PC-9 (cell line): ENCODE measurements at regions not wholly inside any gene's neighbourhood (a gene's known extent, or its start where the extent isn't known, plus 50 kb on each side); places are given as distances from the start of the nearest gene placed in this dataset.

Source experiments
- BruUV-seq: library from RNA; stranded (reverse); fragments of 400-500 nt; replicated peaks from 2 replicates; lab custom pipeline; 2021; lab: Mats Ljungman, UMichigan
- CTCF ChIA-PET: fragments of 300-600 bp; sonication (Branson Sonifier 250); formaldehyde crosslinking; loops from one replicate; lab custom pipeline; 2022; ENCODE audit warnings: antibody characterized with exemption; lab: Charles Lee
- POLR2A ChIA-PET: fragments of 300-600 bp; sonication (Branson Sonifier 250); formaldehyde crosslinking; loops from one replicate; lab custom pipeline; 2022; ENCODE audit warnings: antibody characterized with exemption; ENCODE audit not compliant: unreplicated experiment; lab: Charles Lee
- DNase-seq, 2 experiments: peaks; one replicate each; pipeline versions ENCODE4 v3.0.0 to v3.0.0-alpha.2; 2015 to 2022; ENCODE audit warnings: mixed read lengths in 1 of 2
- H2AFZ ChIP-seq: fragments of 200-600 bp; sonication (generic); 2 replicates; pipeline ENCODE4 v1.8.1; 2017; ENCODE audit warnings: antibody characterized with exemption
- H3F3A ChIP-seq: fragments of 200-600 bp; sonication (generic); 2 replicates; pipeline ENCODE4 v1.8.1; 2017; ENCODE audit warnings: antibody characterized with exemption, mild to moderate bottlenecking, low read depth; ENCODE audit not compliant: insufficient read depth
- H3K27ac ChIP-seq: fragments of 200-600 bp; sonication (generic); 2 replicates; pipeline ENCODE4 v1.6.1; 2016; ENCODE audit warnings: mixed run types
- H3K27me3 ChIP-seq: fragments of 200-600 bp; sonication (generic); 2 replicates; pipeline ENCODE4 v1.6.1; 2016; ENCODE audit warnings: low read depth, mixed run types; ENCODE audit not compliant: insufficient read depth
- H3K36me3 ChIP-seq: fragments of 200-600 bp; sonication (generic); 2 replicates; pipeline ENCODE4 v1.6.1; 2016; ENCODE audit warnings: low read depth, mixed run types
- H3K4me1 ChIP-seq: fragments of 200-600 bp; sonication (generic); replicated peaks from 2 replicates; pipeline ENCODE4 v1.6.1; 2016; ENCODE audit warnings: mixed run types; ENCODE audit not compliant: insufficient read depth
- H3K4me2 ChIP-seq: fragments of 200-600 bp; sonication (generic); 2 replicates; pipeline ENCODE4 v1.6.1; 2017; ENCODE audit warnings: mixed run types
- H3K4me3 ChIP-seq: fragments of 200-600 bp; sonication (generic); 2 replicates; pipeline ENCODE4 v1.6.1; 2016; ENCODE audit warnings: mixed run types
- H3K79me2 ChIP-seq: fragments of 200-600 bp; sonication (generic); 2 replicates; pipeline ENCODE4 v1.6.1; 2017; ENCODE audit warnings: low read depth, mixed run types
- H3K9me2 ChIP-seq: fragments of 200-600 bp; sonication (generic); 2 replicates; pipeline ENCODE4 v1.8.1; 2017; ENCODE audit warnings: mild to moderate bottlenecking; ENCODE audit not compliant: insufficient read depth
- H3K9me3 ChIP-seq: fragments of 200-600 bp; sonication (generic); 2 replicates; pipeline ENCODE4 v1.8.1; 2016; ENCODE audit warnings: low read depth; ENCODE audit not compliant: insufficient read depth
- H4K20me1 ChIP-seq: fragments of 200-600 bp; sonication (generic); 2 replicates; pipeline ENCODE4 v1.8.1; 2017; ENCODE audit not compliant: insufficient read depth
- EZH2 ChIP-seq: fragments of 200-600 bp; sonication (generic); IDR thresholded peaks from 2 replicates; pipeline ENCODE4 v1.8.0; 2017; ENCODE audit warnings: antibody characterized with exemption, low read depth
- intact Hi-C: fragments of 100-400 bp; cut with micrococcal nuclease; formaldehyde crosslinking; loops from one replicate; pipeline ENCODE4 v1.10.0; 2022; ENCODE audit not compliant: unreplicated experiment
- TF ChIP-seq, protein P1 (sequence below): fragments of 200-600 bp; sonication (generic); conservative IDR thresholded peaks from 2 replicates; pipeline ENCODE4 v1.6.1; 2017; ENCODE audit warnings: mixed run types, antibody characterized with exemption, mild to moderate bottlenecking, moderate library complexity

- H3K79me2 ChIP-seq: no peaks in the 10 kb centered on the region
- no peaks in the 10 kb centered on the region for H3F3A ChIP-seq
- no peak overlapping the region for H3K4me3 ChIP-seq
- intact Hi-C loops: no loop called here
- no peak overlapping the region for H3K4me2 ChIP-seq
- POLR2A ChIA-PET: no interaction called here
- H2AFZ ChIP-seq: no peak overlapping the region
- H3K9me3 ChIP-seq: no peaks in the 10 kb centered on the region
- H3K36me3 ChIP-seq: no peaks in the 10 kb centered on the region
- BruUV-seq: no TSS peak
- H3K27me3 ChIP-seq: 0 out of 2 replicates have a peak, but pooled peaks cover 3% of the 10 kb centered on the region
- no peaks in the 10 kb centered on the region for H3K4me1 ChIP-seq
- CTCF ChIA-PET: no interaction called here
- H3K9me2 ChIP-seq: no peaks in the 10 kb centered on the region
- no peak overlapping the region for H3K27ac ChIP-seq
- no peak for TF ChIP-seq EZH2
- TF ChIP-seq, protein P1, sequence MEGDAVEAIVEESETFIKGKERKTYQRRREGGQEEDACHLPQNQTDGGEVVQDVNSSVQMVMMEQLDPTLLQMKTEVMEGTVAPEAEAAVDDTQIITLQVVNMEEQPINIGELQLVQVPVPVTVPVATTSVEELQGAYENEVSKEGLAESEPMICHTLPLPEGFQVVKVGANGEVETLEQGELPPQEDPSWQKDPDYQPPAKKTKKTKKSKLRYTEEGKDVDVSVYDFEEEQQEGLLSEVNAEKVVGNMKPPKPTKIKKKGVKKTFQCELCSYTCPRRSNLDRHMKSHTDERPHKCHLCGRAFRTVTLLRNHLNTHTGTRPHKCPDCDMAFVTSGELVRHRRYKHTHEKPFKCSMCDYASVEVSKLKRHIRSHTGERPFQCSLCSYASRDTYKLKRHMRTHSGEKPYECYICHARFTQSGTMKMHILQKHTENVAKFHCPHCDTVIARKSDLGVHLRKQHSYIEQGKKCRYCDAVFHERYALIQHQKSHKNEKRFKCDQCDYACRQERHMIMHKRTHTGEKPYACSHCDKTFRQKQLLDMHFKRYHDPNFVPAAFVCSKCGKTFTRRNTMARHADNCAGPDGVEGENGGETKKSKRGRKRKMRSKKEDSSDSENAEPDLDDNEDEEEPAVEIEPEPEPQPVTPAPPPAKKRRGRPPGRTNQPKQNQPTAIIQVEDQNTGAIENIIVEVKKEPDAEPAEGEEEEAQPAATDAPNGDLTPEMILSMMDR: no peak
- H4K20me1 ChIP-seq: no peaks in the 10 kb centered on the region
- DNase-seq: no peak
Observed at GRCh38 chr21:38112219-38112789, 144.5 kb upstream of the KCNJ15 start.

DNA sequence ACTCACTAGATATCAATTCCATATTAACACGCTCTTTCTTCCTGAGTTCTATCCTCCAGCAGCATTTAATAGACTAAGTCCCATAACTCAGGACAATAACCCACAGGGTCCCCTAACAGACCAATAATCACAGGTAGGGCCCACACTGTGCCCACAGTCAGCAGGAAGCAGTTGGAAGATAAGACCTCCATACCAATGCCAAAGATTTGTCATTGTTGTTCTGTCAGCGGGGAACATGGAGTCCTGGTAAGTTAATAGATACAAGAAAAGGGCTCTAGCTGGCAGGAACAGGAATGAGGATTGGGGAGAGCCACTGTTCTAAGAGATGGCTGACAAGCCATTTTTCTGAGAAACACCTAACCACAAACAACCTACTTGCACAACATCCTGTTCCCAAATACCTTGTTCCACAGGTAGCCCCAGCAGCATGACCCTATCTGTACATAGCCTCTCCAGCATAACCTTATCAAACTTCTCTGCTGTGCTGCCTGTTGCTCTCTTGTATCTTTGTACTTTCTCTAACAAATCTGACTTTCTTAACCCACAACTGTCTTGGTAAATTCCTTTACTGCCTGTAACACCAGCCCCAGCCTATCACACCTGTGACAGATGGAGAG is 142.0 kb upstream of the KCNJ15 start:
- Histone ChIP-seq H3K36me3 (no peaks in the 10 kb centered on the region), H3K9me3 (no peaks in the 10 kb centered on the region), H3K27ac (no peak overlapping the region), H2AFZ (no peak overlapping the region), H3F3A (no peaks in the 10 kb centered on the region), H3K4me3 (no peak overlapping the region), H3K9me2 (no peaks in the 10 kb centered on the region), H3K27me3 (peaks cover 7% of the 10 kb centered on the region; the same call in 1 of the 2 replicates), H3K4me2 (no peak overlapping the region), H3K79me2 (no peaks in the 10 kb centered on the region), H3K4me1 (no peaks in the 10 kb centered on the region), H4K20me1 (no peaks in the 10 kb centered on the region)
- TF ChIP-seq EZH2: no peak
- TF ChIP-seq, protein P1: no peak
- CTCF ChIA-PET: no interaction called here
- intact Hi-C loops: no loop called here
- DNase-seq: no peak
- POLR2A ChIA-PET: no interaction called here
- no TSS peak for BruUV-seq

GRCh38 chr21:38115870-38116269 is 140.9 kb upstream of the KCNJ15 start:
- H3K27me3 ChIP-seq: peaks cover 11% of the 10 kb centered on the region; the same call in 1 of the 2 replicates
- H3K9me3 ChIP-seq: no peaks in the 10 kb centered on the region
- H3K4me3 ChIP-seq: no peak overlapping the region
- no peak overlapping the region for H3K4me2 ChIP-seq
- ChIA-PET CTCF (no interaction called here), POLR2A (no interaction called here)
- no peak for DNase-seq
- H2AFZ ChIP-seq: no peak overlapping the region
- H3F3A ChIP-seq: no peaks in the 10 kb centered on the region
- no peaks in the 10 kb centered on the region for H3K4me1 ChIP-seq
- H3K27ac ChIP-seq: no peak overlapping the region
- H3K36me3 ChIP-seq: no peaks in the 10 kb centered on the region
- intact Hi-C loops: no loop called here
- no peaks in the 10 kb centered on the region for H3K79me2 ChIP-seq
- TF ChIP-seq, protein P1: no peak
- TF ChIP-seq EZH2: no peak
- no TSS peak for BruUV-seq
- H4K20me1 ChIP-seq: no peaks in the 10 kb centered on the region
- H3K9me2 ChIP-seq: no peaks in the 10 kb centered on the region
